A549 (cell line): ENCODE measurements at regions not wholly inside any gene's neighbourhood (a gene's known extent, or its start where the extent isn't known, plus 50 kb on each side); places are given as distances from the start of the nearest gene placed in this dataset.

Source experiments
- ATAC-seq, 2 experiments: fragments of 200-7000 bp in 1 of 2; fragments of >200 bp in 1 of 2; cut with Nextera tagmentation in 1 of 2; cut with Tn5 transposase in 1 of 2; 3 replicates each; pipeline versions ENCODE4 v1.8.0 to v1.9.1; 2018 to 2020; ENCODE audit warnings: mild to moderate bottlenecking in 1 of 2, moderate library complexity in 1 of 2
- CTCF ChIA-PET: fragments of 300-600 bp; sonication (Branson Sonifier 250); formaldehyde crosslinking; extraction: SDS; loops from one replicate; lab custom pipeline; 2021; ENCODE audit warnings: antibody characterized with exemption, inconsistent platforms; lab: Yijun Ruan, JAX
- POLR2A ChIA-PET: fragments of 350-600 bp; formaldehyde crosslinking; extraction: SDS; loops from one replicate; lab custom pipeline; 2021; ENCODE audit warnings: antibody characterized with exemption, inconsistent platforms; lab: Yijun Ruan, JAX
- DNase-seq, 2 experiments: peaks; one replicate each; pipeline versions ENCODE4 v3.0.0 to v3.0.0-alpha.2; 2011 to 2016; ENCODE audit warnings: low read depth in 1 of 2, low spot score in 1 of 2
- FAIRE-seq: peaks from 2 replicates; lab custom pipeline; 2011; peaks lifted over from hg19 to GRCh38; lab: Jason Lieb, UNC
- H3K27ac ChIP-seq, 2 experiments: fragments of >200 bp; sonication (Bioruptor Twin); formaldehyde crosslinking; 3 replicates each; pipeline ENCODE4 v1.5.1; 2016 to 2017
- H3K4me1 ChIP-seq: fragments of >200 bp; sonication (Bioruptor Twin); formaldehyde crosslinking; 3 replicates; pipeline ENCODE4 v1.6.1; 2016
- H3K4me2 ChIP-seq: fragments of >200 bp; sonication (Bioruptor Twin); formaldehyde crosslinking; 3 replicates; pipeline ENCODE4 v1.6.1; 2016
- H3K4me3 ChIP-seq: fragments of >200 bp; sonication (Bioruptor Twin); formaldehyde crosslinking; 3 replicates; pipeline ENCODE4 v1.5.1; 2016
- H3K9me3 ChIP-seq: fragments of >200 bp; sonication (Bioruptor Twin); formaldehyde crosslinking; 3 replicates; pipeline ENCODE4 v1.6.1; 2016
- BHLHE40 ChIP-seq: IDR thresholded peaks from 2 replicates; pipeline ENCODE4 v1.6.1; 2012; ENCODE audit warnings: low read depth, low read length, inconsistent platforms
- CBX2 ChIP-seq: fragments of 200-600 bp; sonication (generic); IDR thresholded peaks from 2 replicates; pipeline ENCODE4 v1.6.1; 2016; ENCODE audit warnings: low read depth, mild to moderate bottlenecking, borderline replicate concordance
- EHMT2 ChIP-seq: fragments of 200-600 bp; sonication (generic); IDR thresholded peaks from 2 replicates; pipeline ENCODE4 v1.6.1; 2016; ENCODE audit warnings: antibody characterized with exemption, low read depth, mild to moderate bottlenecking, moderate library complexity
- FOSB ChIP-seq: fragments of 250-450 bp; sonication (Bioruptor Pico); IDR thresholded peaks from 2 replicates; pipeline ENCODE4 v1.5.0; 2020; ENCODE audit warnings: mild to moderate bottlenecking, moderate library complexity
- GATA3 ChIP-seq: IDR thresholded peaks from 2 replicates; pipeline ENCODE4 v1.6.1; 2012; ENCODE audit warnings: borderline replicate concordance
- HOXB5 ChIP-seq: fragments of 250-450 bp; sonication (Bioruptor Pico); IDR thresholded peaks from 2 replicates; pipeline ENCODE4 v1.5.0; 2020; ENCODE audit warnings: mild to moderate bottlenecking, moderate library complexity
- JUN ChIP-seq, 2 experiments: fragments of >200 bp; sonication (Bioruptor Twin); formaldehyde crosslinking; IDR thresholded peaks; 2 replicates in 1 of 2; 3 replicates in 1 of 2; pipeline ENCODE4 v1.6.1; 2016 to 2017
- KDM1A ChIP-seq: fragments of 200-600 bp; sonication (generic); IDR thresholded peaks from 2 replicates; pipeline ENCODE4 v1.6.1; 2016; ENCODE audit warnings: low read depth, mild to moderate bottlenecking
- MAFK ChIP-seq: fragments of 450-650 bp; IDR thresholded peaks from 2 replicates; pipeline ENCODE4 v1.6.1; 2014; ENCODE audit not compliant: partially characterized antibody
- NPAS2 ChIP-seq: fragments of 250-450 bp; sonication (Bioruptor Pico); IDR thresholded peaks from 2 replicates; pipeline ENCODE4 v1.8.0; 2022; ENCODE audit warnings: mild to moderate bottlenecking, moderate library complexity, borderline replicate concordance
- PHF8 ChIP-seq: fragments of 200-600 bp; sonication (generic); IDR thresholded peaks from 2 replicates; pipeline ENCODE4 v1.6.1; 2016; ENCODE audit warnings: low read depth, mild to moderate bottlenecking, antibody characterized with exemption, moderate library complexity, borderline replicate concordance
- SREBF2 ChIP-seq: fragments of 450-650 bp; IDR thresholded peaks from 2 replicates; pipeline ENCODE4 v1.6.1; 2014; ENCODE audit warnings: mild to moderate bottlenecking, moderate library complexity
- TP53 ChIP-seq: fragments of 250-450 bp; sonication (Bioruptor Pico); IDR thresholded peaks from 2 replicates; pipeline ENCODE4 v1.5.0; 2021; ENCODE audit warnings: mild to moderate bottlenecking, moderate library complexity
- ZC3H11A ChIP-seq: fragments of 450-650 bp; IDR thresholded peaks from 2 replicates; pipeline ENCODE4 v1.6.1; 2014; ENCODE audit warnings: antibody characterized with exemption, mild to moderate bottlenecking
- ZFP36 ChIP-seq: fragments of 450-650 bp; IDR thresholded peaks from 2 replicates; pipeline ENCODE4 v1.6.1; 2014; ENCODE audit warnings: borderline replicate concordance; ENCODE audit not compliant: partially characterized antibody
- WGBS: methylation state at CpG from one replicate; pipeline ENCODE4 v1.1.6; 2017; ENCODE audit errors: missing lambda C conversion rate; 5-methylcytosine and 5-hydroxymethylcytosine counted together
- TF ChIP-seq, protein P1 (sequence below): fragments of 150-350 bp; IDR thresholded peaks from 2 replicates; pipeline ENCODE4 v1.6.1; 2014; ENCODE audit warnings: low read depth, mild to moderate bottlenecking, low read length
- TF ChIP-seq, protein P2 (sequence below): IDR thresholded peaks from 2 replicates; pipeline ENCODE4 v1.6.1; 2012
- TF ChIP-seq, protein P3 (sequence below): fragments of >200 bp; sonication (Bioruptor Twin); formaldehyde crosslinking; IDR thresholded peaks from 3 replicates; pipeline ENCODE4 v1.5.1; 2016
- TF ChIP-seq, protein P4 (sequence below): fragments of 200-600 bp; sonication (generic); IDR thresholded peaks from 2 replicates; pipeline ENCODE4 v1.6.1; 2016; ENCODE audit warnings: antibody characterized with exemption, mild to moderate bottlenecking, moderate library complexity

DNA sequence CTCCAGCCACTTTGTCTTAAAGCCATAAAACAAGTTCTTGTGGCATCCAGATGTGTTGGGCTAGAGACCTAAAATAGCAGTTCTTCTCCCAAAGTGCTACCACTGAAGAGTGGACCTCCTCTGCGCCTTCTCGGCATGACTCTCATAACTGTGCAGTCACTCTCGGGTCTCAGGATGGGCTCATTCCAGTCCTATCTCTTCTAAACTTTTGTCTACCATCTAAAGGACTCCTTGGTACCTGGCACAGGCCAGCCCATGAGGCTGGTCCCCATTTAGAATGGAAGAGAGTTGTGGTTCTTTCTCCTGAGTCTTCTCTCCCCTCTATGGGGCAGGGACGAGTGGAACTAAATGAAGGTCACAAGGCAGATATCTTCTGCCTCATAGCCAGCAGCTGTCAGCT lies 272.0 kb upstream of the TMTC4 start:
- Histone ChIP-seq H3K4me3 (no peak overlapping the region), H3K9me3 (no peaks in the 10 kb centered on the region), H3K27ac (no peak overlapping the region), H3K4me1 (no peaks in the 10 kb centered on the region), H3K4me2 (no peak overlapping the region)
- ChIA-PET POLR2A (no interaction called here), CTCF (no interaction called here)
- ATAC-seq = no peak
- TF ChIP-seq KDM1A = no peak
- TF ChIP-seq ZFP36 = no peak
- TF ChIP-seq CBX2 = no peak
- TF ChIP-seq ZC3H11A = no peak
- TF ChIP-seq NPAS2 (CRISPR knock-in tag) = no peak
- no peak for TF ChIP-seq MAFK
- no peak for TF ChIP-seq EHMT2
- TF ChIP-seq HOXB5 (CRISPR knock-in tag) = no peak
- TF ChIP-seq, protein P1, sequence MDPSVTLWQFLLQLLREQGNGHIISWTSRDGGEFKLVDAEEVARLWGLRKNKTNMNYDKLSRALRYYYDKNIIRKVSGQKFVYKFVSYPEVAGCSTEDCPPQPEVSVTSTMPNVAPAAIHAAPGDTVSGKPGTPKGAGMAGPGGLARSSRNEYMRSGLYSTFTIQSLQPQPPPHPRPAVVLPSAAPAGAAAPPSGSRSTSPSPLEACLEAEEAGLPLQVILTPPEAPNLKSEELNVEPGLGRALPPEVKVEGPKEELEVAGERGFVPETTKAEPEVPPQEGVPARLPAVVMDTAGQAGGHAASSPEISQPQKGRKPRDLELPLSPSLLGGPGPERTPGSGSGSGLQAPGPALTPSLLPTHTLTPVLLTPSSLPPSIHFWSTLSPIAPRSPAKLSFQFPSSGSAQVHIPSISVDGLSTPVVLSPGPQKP = no peak
- TF ChIP-seq TP53 (CRISPR knock-in tag) = no peak
- TF ChIP-seq BHLHE40 = no peak
- no peak for TF ChIP-seq GATA3
- TF ChIP-seq, protein P2, sequence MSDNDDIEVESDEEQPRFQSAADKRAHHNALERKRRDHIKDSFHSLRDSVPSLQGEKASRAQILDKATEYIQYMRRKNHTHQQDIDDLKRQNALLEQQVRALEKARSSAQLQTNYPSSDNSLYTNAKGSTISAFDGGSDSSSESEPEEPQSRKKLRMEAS = no peak
- TF ChIP-seq JUN (IDR thresholded peaks at IDR 0.05) = no peak
- TF ChIP-seq, protein P3, sequence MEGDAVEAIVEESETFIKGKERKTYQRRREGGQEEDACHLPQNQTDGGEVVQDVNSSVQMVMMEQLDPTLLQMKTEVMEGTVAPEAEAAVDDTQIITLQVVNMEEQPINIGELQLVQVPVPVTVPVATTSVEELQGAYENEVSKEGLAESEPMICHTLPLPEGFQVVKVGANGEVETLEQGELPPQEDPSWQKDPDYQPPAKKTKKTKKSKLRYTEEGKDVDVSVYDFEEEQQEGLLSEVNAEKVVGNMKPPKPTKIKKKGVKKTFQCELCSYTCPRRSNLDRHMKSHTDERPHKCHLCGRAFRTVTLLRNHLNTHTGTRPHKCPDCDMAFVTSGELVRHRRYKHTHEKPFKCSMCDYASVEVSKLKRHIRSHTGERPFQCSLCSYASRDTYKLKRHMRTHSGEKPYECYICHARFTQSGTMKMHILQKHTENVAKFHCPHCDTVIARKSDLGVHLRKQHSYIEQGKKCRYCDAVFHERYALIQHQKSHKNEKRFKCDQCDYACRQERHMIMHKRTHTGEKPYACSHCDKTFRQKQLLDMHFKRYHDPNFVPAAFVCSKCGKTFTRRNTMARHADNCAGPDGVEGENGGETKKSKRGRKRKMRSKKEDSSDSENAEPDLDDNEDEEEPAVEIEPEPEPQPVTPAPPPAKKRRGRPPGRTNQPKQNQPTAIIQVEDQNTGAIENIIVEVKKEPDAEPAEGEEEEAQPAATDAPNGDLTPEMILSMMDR = no peak
- no peak for TF ChIP-seq SREBF2
- TF ChIP-seq, protein P4, sequence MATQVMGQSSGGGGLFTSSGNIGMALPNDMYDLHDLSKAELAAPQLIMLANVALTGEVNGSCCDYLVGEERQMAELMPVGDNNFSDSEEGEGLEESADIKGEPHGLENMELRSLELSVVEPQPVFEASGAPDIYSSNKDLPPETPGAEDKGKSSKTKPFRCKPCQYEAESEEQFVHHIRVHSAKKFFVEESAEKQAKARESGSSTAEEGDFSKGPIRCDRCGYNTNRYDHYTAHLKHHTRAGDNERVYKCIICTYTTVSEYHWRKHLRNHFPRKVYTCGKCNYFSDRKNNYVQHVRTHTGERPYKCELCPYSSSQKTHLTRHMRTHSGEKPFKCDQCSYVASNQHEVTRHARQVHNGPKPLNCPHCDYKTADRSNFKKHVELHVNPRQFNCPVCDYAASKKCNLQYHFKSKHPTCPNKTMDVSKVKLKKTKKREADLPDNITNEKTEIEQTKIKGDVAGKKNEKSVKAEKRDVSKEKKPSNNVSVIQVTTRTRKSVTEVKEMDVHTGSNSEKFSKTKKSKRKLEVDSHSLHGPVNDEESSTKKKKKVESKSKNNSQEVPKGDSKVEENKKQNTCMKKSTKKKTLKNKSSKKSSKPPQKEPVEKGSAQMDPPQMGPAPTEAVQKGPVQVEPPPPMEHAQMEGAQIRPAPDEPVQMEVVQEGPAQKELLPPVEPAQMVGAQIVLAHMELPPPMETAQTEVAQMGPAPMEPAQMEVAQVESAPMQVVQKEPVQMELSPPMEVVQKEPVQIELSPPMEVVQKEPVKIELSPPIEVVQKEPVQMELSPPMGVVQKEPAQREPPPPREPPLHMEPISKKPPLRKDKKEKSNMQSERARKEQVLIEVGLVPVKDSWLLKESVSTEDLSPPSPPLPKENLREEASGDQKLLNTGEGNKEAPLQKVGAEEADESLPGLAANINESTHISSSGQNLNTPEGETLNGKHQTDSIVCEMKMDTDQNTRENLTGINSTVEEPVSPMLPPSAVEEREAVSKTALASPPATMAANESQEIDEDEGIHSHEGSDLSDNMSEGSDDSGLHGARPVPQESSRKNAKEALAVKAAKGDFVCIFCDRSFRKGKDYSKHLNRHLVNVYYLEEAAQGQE = no peak
- no peak for TF ChIP-seq PHF8
- TF ChIP-seq FOSB (CRISPR knock-in tag) = no peak
- DNase-seq = no peak
- FAIRE-seq = no peak
- WGBS = 35% methylated on average over 4 of the region's 4 CpGs

DNA sequence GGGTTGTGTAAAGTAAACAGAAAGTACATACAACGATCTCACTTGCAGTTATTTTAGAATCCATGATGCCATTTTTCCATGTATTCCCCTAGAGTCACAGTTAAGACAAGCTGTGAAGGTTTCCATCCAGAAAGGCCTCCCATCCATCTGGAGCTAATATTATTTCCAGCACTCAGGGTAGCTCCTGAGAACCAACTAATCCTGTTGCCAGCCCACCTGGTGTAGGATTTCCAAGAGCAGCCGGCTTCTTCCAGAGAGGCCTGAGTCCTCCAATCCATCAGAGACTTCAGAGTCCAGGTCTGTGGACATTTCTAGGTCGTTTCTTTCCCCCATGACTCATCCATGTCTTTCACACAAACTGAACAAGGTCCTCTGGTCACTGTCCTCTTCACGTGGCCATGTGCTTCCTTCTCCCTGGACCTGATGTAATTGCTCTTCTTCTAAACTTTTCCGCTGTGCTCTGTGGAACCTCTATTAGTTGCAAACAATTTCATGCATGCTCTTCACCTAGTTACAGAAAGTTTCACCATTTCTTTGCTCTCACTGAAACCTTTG lies 270.3 kb upstream of the TMTC4 start:
- H3K9me3 ChIP-seq = no peaks in the 10 kb centered on the region
- CTCF ChIA-PET = no interaction called here
- no peak overlapping the region for H3K27ac ChIP-seq
- no peak for TF ChIP-seq JUN (IDR thresholded peaks at IDR 0.05)
- H3K4me2 ChIP-seq = no peak overlapping the region
- 25% methylated on average over 5 of the region's 5 CpGs for WGBS
- POLR2A ChIA-PET = no interaction called here
- ATAC-seq = no peak
- no peaks in the 10 kb centered on the region for H3K4me1 ChIP-seq
- no peak for FAIRE-seq
- DNase-seq = no peak
- no peak overlapping the region for H3K4me3 ChIP-seq
